AML-193 (cell line): ENCODE measurements at regions not wholly inside any gene's neighbourhood (a gene's known extent, or its start where the extent isn't known, plus 50 kb on each side); places are given as distances from the start of the nearest gene placed in this dataset.

Experiments used
- DNase-seq, 2 experiments: peaks; one replicate each; lab custom pipeline; 2025; lab: John Stamatoyannopoulos, UW

DNA sequence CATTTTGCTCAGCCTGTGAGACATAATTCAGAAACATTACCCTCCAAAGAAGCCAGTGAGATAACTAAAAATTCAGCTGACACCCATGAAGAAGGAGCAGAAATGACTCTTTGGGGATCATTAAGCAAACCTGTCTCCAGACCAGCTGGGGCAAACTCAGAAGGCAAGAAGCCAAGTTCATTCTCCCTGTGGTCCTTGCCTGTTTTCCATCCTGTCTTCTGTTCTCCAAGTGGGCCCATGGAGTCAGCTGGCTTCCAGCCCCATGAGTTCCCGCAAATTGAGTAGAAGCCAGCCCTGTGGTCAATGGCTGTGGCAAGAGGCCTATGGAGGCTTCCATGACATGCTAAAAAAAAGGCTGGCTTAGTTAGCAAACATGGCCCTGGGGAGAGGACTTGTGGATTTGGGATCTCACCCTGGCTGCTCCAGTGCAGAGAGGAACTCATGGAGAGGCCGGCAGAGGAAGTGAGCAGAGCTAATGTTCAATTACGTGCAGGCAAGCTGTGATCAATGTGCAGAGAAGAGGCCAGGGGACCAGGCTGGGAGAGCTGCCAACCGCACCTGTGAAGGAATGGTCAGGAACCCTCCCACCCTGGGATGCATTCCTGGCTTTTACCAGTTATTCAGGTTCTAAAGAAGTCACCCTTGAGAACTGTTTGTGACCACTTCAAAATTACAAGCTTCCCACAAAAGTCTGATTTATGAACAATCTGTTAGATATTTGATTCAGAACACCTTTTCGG lies 229.1 kb downstream of the TSHZ3 start:
- DNase-seq, result no peak

DNA sequence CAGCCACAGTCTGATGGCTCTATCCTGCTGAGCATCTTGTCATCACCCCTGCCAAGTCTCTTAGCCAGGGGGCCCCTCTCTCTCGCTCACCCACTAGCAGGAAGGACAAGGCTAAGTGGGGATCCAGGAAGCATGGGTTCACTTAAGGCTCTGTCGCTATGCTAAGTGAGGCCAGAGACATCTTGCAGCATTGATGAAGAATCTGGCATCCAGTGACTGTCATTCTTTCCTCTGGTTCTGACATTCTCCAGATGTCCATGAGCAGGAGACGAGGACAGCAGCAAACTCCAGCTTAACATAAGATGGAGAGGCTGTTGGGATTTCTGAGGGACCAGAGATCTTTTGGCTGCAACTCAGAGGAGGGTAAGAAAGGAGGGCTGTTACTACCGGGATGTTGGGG lies 230.2 kb downstream of the TSHZ3 start:
- no peak for DNase-seq

DNA sequence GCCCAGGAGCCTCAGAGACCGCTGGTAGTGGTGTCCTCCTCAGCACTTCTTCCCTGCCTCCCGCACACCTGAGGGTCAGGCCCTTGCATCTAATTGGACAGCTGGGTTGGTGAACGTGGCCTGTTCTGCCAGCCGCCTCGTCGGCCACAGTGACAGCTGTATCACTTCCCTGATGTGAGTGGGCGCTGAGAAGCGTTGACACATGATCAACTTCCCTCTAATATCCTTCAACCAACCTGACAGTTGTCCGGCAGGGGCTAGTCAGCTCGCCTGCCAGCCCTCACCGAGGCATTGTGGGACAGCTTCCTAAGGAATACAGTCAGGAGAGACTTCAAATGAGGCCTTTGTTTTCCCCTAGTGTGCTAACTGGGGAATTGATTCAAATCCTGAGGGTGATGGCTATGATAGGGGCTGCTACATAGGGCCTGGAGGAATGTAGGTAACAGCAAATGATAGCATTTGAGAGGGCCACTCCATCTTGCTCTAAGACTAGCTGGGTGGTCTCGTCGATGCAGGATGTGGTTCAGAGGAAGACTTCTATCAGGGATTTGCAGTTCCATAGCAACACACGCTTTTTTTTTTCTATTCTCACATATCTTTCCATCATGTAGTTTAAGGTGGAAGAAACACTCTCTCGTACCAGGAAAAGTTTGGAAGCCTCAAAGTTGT lies 230.8 kb downstream of the TSHZ3 start:
- no peak for DNase-seq

DNA sequence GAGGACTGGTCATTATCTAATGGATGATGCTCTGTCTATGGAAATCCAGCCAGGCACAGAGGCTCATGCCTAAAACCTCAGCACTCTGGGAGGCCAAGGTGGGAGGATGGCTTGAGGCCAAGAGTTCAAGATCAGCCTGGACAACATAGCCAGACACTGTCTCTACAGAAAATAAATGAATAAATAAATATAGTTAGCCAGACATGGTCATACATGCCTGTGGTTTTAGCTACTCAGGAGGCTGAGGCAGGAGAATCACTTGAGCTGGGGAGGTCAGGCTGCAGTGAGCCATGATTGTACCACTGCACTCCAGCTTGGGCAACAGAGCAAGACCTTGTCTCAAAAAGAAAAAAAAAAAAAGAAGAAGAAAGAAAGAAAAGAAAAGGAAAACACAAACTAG lies 234.7 kb downstream of the TSHZ3 start:
- DNase-seq, result no peak

DNA sequence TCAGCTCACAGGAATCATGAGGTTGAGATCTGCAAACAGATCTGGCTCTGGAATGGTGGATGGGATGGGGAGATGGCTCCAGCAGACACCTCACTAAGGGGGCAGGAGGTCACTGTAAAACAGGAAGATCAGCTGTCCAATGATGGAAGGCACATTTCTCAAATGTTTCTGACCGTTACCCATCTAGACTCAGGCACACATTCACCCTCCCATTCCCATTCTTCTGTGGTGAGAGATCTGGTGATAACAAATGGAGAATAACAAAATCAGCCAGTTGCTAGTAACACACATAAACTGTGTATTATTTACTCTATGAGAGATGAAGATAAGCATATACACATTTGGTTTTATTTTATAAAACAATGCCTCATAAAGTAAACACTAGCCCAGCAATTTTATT lies 235.9 kb downstream of the TSHZ3 start:
- DNase-seq, result no peak

DNA sequence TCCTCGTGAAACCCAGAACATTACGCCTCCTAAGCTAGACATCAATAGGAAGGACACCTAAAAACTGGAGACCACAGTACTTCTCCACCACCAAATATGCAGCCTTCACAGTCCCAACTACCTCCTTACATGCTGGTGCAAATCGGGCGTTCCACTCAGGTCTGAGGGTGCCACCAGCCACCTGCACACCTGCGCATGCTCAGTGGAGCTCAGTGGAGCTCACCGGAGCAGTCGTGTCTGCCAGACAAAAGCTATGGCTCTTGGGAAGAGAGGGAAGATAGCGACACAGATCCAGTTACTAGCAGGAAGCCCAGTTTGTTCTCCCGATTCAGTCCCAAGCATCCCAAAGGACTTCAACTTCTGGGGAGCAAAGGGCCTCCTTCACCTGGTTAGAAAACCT lies 237.1 kb downstream of the TSHZ3 start:
- DNase-seq, result no peak

DNA sequence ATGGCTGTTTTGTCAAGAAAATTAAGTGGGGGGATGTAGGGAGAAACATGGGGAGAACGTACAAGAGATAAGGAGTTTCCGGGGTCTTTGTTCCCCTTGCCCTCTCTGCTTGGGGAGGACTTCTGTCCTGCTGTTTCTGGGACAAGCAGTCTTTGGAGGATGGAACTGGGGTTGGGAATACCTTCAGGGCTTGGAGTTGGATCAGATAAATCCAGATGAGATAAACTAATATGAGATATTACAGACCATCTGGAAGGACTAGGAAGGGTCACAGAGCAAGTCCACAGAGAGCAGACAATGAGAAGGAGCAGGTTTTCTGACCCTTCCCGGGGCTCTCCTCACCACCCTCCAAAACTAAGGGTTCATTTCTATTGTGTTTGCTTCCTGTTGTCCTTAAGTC lies 237.5 kb downstream of the TSHZ3 start:
- no peak for DNase-seq

DNA sequence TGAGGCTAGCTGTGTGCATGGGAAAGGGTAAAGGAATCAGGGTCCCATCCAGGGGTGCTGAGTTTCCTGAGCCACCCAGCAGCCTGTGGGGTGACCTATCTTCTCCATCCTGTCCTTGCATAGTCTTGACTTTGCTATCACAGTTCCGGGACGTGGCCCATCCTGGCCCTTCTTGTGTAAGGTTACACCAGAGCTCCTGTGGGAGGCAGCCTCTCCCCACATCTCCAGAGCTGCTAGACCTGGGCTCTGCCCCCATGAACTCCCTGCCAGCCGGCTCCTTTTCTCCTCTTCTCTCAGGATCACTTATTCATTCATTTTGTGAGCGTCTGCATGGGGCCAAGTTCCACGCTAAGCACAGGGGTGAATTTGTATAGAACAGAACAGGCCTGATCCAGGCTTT lies 238.9 kb downstream of the TSHZ3 start:
- no peak for DNase-seq

DNA sequence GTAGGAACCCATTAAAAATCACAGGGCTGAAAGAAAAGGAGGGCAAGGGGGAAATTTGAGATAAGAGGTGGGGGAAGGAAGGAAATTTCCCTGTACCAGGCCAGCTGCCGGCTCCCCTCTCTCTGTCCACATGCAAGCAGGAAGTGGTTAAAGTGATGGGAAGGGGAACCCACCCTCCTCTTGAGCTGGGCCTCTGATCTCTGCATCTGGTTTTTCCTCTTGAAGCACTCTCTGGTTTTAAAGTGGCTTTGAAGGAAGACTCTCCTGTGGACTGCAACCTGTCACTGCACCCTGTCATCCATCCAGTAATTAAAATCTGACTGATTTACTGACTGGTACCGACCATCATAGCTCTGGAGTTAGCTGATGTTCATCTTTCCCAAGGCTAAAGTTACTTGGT lies 239.6 kb downstream of the TSHZ3 start:
- no peak for DNase-seq

DNA sequence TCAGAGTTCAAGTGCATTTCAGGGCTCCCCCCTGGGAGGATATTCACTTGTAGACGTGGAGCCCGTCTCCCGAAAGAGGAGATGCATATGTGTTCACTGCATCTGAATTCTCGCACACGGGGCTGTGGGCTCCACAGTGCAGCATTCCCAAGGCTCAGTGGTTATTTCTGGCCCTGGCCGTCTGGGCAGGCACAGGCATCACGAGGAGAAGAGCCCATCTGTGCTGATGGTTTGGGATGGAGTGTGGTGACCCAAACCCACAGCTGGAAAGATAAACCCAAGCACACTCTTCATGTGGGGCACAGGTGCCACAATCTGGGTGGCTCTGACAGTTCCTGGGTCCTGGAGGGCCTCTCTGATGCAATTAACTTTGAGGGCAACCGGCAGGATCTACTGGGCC lies 242.1 kb downstream of the TSHZ3 start:
- no peak for DNase-seq

DNA sequence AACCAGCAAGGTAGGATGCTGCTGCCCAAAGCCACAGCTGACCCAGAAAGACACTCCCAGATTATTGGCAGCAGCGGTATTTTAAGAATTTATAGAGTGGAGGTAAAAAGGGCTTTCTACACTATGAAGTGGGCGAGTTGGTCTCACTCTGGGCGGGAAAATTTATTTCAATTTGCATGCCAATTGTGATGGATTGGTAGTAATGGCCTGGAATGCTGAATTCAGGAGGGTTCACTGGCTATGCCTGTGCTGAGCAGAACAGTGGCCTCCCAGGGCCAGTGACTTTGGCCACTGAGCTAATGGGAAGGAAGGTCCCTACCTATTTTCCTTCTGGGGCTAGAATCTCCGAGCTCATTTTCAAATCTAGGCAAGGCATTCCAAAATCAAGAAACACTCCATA lies 243.5 kb downstream of the TSHZ3 start:
- DNase-seq, result no peak

DNA sequence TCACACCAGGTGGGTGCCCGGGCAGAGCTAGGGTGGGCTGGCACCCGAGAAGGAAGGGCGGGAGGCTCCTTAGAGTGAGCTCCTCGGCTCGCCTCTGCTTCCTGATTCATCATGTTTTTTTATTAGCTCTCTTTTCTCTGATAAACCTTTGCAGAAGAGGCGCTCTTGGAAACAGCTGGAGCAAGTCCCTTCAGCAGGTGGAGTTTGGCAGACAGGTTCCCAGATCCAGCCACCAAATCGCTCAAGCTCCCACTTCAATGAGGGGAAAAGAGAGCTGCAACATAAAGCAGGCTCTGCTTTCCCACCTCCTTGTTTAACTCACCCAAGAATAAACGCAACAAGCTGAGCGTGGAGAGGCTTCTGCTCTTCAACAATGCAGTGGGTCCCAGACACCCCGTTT lies 244.8 kb downstream of the TSHZ3 start:
- DNase-seq, result no peak

DNA sequence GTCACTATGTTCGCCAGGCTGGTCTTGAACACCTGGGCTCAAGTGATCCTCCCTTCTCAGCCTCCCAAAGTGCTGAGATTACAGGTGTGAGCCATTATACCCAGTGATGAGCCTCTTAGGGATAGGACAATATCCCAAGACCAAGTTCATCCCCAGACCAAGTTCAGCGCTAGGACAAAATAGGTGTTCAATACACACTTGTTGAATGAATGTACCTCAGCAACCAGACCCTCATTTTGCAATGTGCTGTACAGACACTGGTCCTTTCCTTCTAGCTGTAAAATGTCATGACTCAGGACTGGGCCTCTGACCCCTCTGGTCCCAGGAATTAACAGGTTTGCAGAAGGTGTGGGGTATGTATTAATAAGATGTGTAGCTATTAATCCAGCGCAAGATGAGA lies 246.0 kb downstream of the TSHZ3 start:
- DNase-seq, result no peak

DNA sequence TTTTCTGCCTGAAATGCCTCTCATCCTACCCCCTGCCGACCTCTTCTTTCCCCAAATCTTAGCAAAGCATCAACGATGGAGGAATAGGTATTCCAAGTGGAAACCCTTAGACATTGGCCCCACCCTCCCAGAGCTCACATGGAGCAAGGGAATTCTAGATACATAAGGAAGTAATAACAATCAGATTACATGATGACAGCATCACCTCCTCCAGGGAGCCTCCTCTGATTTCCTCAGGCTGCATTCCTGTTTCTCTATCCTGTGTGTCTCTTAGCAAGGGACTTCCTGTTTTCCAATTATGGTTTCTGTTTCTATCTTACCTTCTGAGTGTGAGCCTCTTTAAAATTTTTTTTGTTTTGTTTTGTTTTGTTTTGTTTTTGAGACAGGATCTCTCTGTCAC lies 246.6 kb downstream of the TSHZ3 start:
- no peak for DNase-seq

DNA sequence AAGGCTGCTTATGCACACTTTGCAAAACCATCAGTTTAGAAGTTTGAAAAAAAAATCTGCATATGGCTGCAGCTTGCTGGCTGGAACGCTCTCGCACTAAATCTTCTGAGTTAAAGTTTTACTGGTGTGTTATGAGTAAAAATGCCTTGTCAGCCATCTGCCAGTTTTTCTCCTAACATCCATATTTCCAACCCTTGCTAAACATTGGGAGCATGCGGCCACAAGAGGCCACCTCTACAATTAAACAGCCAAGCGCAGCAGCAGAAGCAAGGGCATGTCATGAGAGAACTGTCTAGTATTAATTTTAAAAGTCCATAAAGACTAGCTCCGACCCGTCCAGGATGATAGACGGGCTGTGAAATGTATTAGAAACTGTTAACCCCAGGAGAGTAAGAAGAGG lies 248.3 kb downstream of the TSHZ3 start:
- no peak for DNase-seq

DNA sequence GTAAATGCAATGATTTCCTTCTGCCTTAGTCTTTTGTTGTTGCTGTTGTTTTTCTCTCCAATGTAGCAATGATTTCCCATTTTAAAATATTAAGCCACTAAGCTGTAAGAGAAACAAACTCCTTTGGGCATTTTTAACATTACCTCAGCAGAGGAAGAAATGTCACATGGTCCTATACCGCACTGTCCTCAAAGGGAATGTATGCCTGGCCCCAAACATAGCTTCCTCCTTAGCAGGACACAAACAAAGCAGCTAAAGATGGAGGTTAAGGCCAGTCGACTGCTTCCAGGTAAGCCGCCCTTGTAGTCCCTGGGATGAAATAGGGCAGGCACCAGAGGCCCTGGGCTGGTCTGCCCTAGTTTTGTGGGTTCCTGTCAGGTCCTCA lies 249.0 kb downstream of the TSHZ3 start:
- no peak for DNase-seq

DNA sequence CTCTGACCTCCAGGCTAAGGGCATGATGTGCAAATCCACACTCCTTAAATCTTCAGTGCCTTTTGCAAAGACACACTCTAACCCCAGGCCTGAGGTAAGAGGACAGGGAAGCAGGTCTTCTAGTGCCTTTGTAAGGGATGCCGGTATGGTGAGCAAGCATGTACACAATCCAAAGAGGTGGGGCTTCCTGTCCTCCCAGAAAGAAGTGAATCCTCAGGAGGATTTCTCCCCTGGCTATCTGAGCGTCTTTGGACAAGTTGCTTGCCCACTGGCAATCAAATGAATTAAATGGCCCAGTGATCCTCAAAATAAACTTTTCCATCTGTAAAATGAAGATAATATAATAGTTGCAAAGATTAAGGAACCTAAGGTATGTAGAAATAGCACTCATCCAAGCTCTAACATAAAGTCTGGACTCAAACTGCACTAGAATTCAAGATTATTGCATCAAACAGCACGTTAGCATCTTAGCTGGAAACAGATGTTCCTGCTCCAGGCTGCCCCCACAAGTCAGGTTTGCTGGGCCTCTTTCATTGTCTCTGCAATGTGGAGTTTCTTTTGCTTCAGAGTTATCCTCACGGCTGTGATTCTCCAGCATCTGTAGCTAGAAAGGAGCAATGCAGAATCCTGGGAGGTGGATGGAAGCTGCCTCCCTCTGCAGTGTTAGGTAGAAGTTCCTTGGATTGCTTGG lies 249.6 kb downstream of the TSHZ3 start:
- no peak for DNase-seq

DNA sequence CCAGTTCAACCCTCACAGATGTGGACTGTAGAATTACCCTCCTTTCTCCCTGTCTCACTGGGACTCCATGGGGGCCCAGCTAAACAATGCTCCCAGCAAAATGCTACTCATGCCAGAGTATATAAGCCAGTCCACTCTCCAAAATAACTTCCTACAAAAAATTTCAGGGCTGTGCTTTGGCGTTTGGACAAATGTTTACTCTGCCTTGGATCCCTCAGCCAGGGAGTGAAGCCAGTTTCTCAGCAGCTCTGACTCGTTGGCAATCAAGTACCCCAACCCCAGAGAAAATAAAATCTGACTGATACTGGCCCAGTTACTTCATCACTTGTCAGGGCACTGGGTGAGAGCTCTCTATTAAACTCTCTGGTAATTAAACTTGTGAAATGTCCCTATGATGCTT lies 250.4 kb downstream of the TSHZ3 start:
- DNase-seq, result no peak

DNA sequence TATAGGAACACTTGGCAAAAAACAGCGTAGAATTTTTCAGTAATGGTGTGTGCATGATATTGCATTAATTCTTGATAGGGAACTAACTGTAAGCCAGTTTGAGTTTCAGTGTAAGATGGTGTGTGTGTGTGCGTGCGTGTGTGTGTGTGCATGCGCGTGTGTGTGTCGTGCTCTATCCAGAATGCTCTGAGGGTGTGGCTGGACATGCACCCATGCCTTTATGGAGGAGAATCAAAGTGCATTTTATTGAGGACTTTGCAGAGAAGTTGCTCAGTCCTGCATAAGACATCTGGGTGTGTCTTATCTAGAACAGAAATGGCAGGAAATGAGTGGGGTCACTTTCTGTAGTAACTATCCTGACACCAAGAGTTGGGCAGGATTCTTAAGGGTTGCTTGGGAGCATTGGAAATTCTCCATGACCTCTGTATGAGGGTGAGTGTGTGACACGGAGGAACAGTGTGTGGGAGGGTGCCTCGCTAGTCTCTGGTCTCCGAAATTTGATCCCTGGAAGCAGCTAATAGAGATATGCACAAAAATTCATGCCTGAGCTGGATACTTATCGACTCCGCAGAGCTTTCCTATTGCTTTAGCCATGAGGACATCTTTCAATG lies 252.2 kb downstream of the TSHZ3 start:
- no peak for DNase-seq

DNA sequence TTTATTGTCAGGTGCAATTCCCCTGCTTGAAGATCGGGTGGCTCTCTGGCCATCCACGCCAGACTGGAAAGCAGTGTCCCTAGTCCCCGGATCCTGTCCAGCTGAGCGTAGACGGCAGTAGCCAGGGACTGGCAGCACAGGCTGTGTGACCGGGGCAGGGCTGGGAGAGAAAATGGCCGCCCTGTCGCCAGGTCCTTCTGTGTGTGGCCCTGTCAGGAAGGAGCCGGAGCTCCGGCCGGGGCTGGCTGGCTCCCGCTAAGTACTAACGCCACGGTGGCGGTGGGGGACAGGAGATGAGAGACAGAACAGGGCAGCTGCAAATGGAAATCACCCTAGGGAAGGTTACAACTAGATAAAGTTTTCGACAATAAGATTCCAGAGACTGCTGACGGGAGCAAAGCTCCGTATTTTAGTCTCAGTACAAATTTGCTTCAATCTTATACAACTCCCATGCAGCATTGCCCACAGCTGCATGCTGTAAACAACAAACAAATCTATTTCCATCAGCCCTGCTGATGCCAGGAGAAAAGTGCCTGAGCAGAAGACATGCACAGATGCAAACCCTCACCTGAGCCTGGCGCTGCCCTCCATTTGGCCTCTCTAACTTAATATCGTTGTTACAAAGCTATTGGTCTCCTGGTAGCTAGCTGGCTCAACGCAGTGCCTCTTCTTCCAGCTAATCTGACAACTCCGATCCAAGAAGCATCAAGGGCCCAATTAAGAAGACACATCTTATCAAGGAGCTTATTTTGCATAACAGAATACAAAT lies 253.0 kb downstream of the TSHZ3 start:
- DNase-seq, result no peak

DNA sequence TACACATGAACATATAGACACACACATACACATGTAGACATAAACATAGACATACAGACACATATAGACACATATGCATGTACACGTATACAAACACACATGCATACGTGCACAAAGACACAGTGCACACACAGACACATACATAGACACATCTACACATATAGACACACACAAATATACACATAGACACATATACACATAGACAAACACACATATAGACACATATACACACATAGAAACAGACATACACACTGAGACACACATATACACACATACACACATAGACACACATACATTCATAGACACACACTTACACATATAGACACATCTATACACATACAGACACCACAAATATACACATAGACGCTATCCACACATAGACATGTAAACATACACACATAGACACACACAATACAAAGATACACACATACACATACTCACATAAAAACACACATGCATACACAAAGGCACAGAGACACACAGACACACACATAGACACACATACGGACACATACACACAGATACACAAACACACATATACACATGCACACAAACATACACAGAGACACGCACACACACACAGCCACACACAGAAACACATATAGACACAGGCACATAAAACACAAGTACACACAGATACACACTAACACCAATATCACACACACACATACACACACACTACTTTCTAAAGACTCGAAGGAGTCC lies 254.0 kb downstream of the TSHZ3 start:
- DNase-seq, result no peak

DNA sequence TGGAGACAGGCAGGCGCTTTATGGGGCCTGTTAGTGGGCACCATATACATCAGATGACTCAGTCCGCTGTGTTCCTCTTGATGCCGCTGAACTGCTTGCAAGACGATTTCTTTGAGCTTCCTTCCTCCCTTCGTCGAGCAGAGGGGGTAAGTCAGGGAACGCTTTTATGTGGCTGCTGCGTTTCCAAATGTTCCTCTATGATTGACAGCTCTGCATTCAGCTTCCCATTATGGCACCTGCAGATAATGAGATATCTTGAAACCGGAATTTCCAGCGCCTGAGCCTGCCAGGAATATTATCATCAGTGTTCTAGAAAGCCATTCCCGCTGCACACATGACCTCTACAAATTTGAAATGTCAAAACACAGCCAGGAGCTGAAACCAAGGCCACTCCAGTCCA lies 257.0 kb downstream of the TSHZ3 start:
- DNase-seq, result no peak
